NB4 (cell line): ENCODE measurements at regions not wholly inside any gene's neighbourhood (a gene's known extent, or its start where the extent isn't known, plus 50 kb on each side); places are given as distances from the start of the nearest gene placed in this dataset.

Experiments used
- DNase-seq: peaks from one replicate; pipeline ENCODE4 v3.0.0; 2010; ENCODE audit warnings: low read depth
- H3K4me3 ChIP-seq: one replicate; pipeline ENCODE4 v1.5.1; 2011; ENCODE audit warnings: mild to moderate bottlenecking, low read depth, low read length, moderate library complexity
- MYC ChIP-seq: IDR thresholded peaks from 2 replicates; pipeline ENCODE4 v1.6.1; 2011; ENCODE audit warnings: low read depth, low read length
- POLR2A ChIP-seq: IDR thresholded peaks from 2 replicates; pipeline ENCODE4 v1.6.1; 2011; ENCODE audit warnings: mild to moderate bottlenecking; ENCODE audit not compliant: insufficient read length; ENCODE audit errors: extremely low read depth
- TF ChIP-seq, protein P1 (sequence below): IDR thresholded peaks from 2 replicates; pipeline ENCODE4 v1.6.1; 2011; ENCODE audit warnings: low read depth, low read length
- TF ChIP-seq, protein P2 (sequence below): IDR thresholded peaks from one replicate; pipeline ENCODE4 v1.5.1; 2012; ENCODE audit warnings: low read depth, low read length

DNA sequence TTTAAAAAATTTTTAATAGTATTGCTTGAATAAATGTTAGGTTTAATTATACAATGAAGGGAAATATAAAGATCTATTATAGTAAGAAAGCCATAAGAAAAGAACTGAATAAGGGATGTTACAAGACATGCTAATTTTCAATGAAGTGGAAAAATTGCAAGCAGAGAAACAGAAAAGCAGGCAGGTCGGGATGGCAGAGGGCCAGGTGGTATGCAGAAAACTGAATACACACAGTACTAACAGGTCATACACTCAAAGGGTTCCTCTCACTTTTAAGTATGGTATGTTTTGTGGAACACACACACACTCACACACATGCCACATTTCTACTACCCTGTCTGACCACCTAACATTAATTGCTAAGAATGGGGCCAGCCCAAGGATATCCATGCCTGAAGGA is 76.7 kb upstream of the DTNA start:
- no peak for DNase-seq
- TF ChIP-seq, protein P1, sequence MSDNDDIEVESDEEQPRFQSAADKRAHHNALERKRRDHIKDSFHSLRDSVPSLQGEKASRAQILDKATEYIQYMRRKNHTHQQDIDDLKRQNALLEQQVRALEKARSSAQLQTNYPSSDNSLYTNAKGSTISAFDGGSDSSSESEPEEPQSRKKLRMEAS, result no peak
- no peak for TF ChIP-seq POLR2A
- no peak for TF ChIP-seq MYC
- TF ChIP-seq, protein P2, sequence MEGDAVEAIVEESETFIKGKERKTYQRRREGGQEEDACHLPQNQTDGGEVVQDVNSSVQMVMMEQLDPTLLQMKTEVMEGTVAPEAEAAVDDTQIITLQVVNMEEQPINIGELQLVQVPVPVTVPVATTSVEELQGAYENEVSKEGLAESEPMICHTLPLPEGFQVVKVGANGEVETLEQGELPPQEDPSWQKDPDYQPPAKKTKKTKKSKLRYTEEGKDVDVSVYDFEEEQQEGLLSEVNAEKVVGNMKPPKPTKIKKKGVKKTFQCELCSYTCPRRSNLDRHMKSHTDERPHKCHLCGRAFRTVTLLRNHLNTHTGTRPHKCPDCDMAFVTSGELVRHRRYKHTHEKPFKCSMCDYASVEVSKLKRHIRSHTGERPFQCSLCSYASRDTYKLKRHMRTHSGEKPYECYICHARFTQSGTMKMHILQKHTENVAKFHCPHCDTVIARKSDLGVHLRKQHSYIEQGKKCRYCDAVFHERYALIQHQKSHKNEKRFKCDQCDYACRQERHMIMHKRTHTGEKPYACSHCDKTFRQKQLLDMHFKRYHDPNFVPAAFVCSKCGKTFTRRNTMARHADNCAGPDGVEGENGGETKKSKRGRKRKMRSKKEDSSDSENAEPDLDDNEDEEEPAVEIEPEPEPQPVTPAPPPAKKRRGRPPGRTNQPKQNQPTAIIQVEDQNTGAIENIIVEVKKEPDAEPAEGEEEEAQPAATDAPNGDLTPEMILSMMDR, result no peak

DNA sequence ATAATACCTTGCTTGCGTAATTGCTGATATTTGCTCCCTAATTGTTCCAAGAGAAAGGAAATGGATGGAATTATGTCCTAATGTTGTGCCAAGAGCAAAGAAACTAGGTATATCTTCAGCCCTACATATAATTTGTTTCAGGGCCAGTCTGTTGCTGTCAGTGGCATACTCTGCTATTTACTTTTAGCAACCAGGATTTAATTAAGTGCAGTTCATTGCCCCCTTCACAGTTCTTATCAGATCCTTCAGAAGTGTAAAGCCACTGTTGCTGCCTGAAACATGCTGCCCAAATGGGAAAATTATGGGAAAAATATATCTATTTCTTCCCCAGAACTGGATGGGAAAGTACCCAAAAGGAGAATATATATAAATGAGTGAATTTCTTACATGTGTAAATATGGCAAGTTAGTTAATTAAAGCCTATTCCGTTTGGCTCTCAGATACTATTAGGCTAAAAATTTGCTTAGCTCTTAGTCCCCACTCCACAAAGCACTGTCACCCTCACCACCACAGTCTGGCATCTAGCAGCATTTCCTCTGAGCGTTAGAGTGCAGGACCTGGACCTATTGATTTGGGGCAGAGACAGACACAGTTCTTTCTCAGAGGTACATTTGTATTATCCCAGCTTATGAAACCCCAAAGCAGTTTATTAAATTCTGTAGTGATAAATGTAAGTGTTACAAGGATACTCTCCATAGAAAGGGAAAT is 72.8 kb upstream of the DTNA start:
- TF ChIP-seq MYC (no peak), POLR2A (no peak)
- TF ChIP-seq, protein P2, result no peak
- TF ChIP-seq, protein P1, result no peak
- no peak for DNase-seq

More for the DNA sequence above, 76.7 kb upstream of the DTNA start:
- H3K4me3 ChIP-seq, result no peak overlapping the region

DNA sequence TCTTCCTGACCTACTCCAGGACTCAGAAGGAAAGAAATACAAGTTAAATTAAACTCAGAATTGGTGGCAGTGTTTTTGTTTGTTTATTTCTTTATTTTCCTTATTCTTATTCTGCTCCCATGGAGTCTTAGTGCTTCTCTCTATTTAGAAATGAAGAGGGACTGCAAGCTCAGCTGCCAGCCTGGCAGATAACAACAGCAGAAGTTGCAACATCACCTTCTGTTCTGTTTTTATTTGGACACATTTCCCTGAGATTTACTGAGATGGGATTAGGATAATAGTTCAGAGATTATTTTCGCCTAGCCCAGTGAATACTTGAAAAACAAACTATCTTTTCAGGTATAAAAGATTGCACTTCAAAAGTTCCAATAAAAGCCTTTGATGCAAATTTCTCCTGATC is 70.4 kb upstream of the DTNA start:
- TF ChIP-seq, protein P2, result no peak
- no peak for TF ChIP-seq POLR2A
- TF ChIP-seq, protein P1, result no peak
- TF ChIP-seq MYC, result no peak
- H3K4me3 ChIP-seq, result no peak overlapping the region
- DNase-seq, result no peak

More for the DNA sequence above, 72.8 kb upstream of the DTNA start:
- no peak overlapping the region for H3K4me3 ChIP-seq

DNA sequence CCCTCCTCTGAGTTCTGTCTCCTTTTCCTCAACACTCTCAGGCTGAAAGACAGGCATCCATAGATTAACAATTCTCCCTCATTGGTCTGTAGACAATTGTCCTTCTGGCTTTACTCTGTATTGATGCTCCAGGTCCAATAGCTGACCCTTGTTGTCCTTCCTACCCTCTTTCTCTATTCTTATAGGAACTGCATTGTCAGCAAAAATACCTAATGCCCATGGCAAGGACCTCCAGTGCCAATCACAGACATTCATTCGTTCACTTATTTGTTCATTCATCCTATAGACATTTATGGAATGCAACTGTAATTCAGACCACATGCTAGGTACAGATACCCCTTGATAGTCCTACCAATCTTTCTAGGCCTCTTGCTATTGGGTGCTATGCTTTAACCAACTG is 69.8 kb upstream of the DTNA start:
- no peak for DNase-seq
- H3K4me3 ChIP-seq, result no peak overlapping the region
- TF ChIP-seq, protein P1, result no peak
- TF ChIP-seq POLR2A (no peak), MYC (no peak)
- TF ChIP-seq, protein P2, result no peak

DNA sequence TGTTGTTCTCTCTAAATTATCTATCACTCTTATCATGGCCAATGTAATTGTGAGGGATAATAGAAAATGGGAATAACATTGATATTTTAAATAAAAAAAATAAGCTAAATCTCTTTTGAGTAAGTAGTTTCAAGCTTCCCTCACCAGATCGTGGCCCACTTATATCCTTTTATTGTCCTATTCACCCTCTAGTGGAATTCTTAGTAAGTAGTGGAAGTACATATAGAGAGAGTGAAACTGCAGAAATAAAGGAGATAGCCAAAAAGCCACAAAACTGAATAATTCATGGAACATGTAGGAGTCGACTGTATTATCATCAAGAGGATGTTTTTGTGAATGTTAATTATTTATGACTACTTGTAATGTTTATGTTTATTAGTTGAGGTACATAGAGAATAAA is 66.1 kb upstream of the DTNA start:
- no peak for TF ChIP-seq POLR2A
- TF ChIP-seq, protein P1, result no peak
- TF ChIP-seq MYC, result no peak
- TF ChIP-seq, protein P2, result no peak
- no peak overlapping the region for H3K4me3 ChIP-seq
- DNase-seq, result no peak
